ENCODE measurements at regions not wholly inside any gene's neighbourhood (a gene's known extent, or its start where the extent isn't known, plus 50 kb on each side); places are given as distances from the start of the nearest gene placed in this dataset.

GRCh38 chr11:8799273-8799672 is 111.7 kb upstream of the AKIP1 start:
- no peak for DNase-seq (ENCODE audit: low read depth in 2 of 2)

- no peak for DNase-seq (ENCODE audit: low read depth in 2 of 2)
Observed at GRCh38 chr11:8800520-8801110, 110.4 kb upstream of the AKIP1 start.

DNA sequence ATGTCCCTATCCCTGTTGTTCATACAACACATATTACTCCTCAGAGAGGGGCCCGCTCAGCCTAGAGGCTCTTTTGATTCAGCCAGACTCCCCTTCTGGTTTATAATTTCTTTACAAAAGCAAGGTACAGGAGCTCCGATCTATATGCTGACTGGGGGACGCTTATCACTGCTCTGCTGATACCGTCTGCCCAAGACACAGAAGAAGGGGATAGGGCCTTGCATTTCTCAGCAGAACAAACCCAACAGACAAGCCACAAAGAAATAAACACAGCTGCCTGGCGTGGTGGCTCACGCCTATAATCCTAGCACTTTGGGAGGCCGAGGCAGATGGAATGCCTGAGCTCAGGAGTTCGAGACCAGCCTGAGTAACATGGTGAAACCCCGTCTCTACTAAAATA is 109.9 kb upstream of the AKIP1 start:
- DNase-seq (ENCODE audit: low read depth in 2 of 2): no peak

- no peak for DNase-seq (ENCODE audit: low read depth in 2 of 2)
Observed at GRCh38 chr11:8802251-8802650, 108.7 kb upstream of the AKIP1 start.

DNA sequence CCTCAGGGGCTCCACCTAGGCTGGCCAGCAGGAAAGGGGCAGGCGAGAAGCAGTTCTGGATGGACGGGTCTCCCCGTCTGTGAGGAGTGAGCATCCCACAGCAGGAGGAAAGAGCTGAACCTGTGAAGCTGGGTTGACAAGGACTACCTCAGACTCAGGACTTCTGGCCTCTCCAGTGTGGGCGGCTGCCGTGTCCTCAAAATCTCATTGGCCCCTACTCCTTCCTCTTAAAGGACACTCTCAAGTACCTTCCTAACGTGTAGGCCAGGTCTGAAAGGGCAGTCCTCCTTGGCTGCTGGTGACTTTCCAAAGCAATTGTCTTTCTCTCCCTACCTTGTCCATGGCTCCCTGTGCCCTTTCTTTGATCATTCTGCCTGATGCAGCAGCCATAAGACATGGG is 107.0 kb upstream of the AKIP1 start:
- DNase-seq (ENCODE audit: low read depth in 2 of 2): no peak

- DNase-seq (ENCODE audit: low read depth in 2 of 2): no peak
Observed at GRCh38 chr11:8805296-8805695, 105.7 kb upstream of the AKIP1 start.

DNA sequence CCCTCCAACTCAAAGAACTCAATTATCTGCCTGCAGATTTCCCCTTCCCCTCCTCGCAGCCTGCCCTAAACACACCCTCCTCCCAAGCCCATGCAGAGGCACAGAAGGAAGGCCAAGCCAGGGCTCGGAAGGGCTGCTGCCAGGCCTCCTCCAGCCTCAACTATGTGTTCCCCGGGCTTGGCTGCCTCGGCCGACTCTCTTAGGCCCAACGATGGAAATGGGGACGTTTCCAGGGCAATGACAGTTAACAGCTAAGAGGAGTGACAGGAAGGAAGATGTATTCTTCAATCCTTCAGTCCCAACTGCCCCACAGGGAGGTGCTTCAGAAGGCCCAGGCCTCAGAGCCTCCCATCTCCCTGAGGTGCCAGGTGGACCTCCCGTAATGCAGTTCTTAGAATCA is 104.0 kb upstream of the AKIP1 start:
- DNase-seq (ENCODE audit: low read depth in 2 of 2): no peak

- DNase-seq (ENCODE audit: low read depth in 2 of 2): no peak
Observed at GRCh38 chr11:8807544-8808225, 103.3 kb upstream of the AKIP1 start.

DNA sequence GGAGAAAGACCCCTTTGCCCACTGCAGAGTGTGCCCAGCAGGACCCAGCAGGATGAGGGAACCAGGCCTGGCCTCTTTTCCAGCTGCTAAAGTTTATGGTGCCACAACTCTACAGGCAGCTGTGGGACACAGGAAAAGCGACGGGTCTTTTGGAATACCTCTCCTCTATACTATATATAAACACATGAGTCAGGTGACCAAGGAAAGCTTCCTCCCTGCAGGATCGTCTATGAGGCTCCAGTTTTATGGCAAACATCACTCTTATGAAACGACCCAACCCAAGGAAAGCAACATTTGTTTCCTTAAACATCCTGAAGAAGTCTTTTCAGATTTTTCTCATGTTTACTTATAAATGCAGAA is 102.8 kb upstream of the AKIP1 start:
- no peak for DNase-seq (ENCODE audit: low read depth in 2 of 2)

- no peak for DNase-seq (ENCODE audit: low read depth in 2 of 2)
Observed at GRCh38 chr11:8809241-8809938, 101.6 kb upstream of the AKIP1 start.

GRCh38 chr11:8809939-8810539 is 101.0 kb upstream of the AKIP1 start:
- DNase-seq (ENCODE audit: low read depth in 2 of 2): no peak

GRCh38 chr11:8810540-8811301 is 100.3 kb upstream of the AKIP1 start:
- no peak for DNase-seq (ENCODE audit: low read depth in 2 of 2)

DNA sequence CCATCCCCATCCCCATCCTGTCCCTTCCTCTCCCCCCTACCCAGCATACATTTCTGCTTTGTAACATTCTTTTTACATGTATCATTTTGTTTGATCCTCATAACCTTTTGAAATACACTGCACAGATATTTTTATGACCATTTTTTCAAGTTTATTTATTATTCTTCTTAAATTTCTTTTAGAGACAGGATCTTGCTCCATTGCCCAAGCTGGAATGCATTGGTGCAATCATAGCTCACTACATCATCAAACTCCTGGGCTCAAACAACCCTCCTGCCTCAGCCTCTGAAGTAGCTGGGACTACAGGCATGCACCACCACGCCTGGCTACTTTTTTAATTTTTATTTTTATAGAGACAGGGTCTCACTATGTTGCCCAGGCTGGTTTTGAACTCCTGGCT is 99.4 kb upstream of the AKIP1 start:
- no peak for DNase-seq (ENCODE audit: low read depth in 2 of 2)

- no peak for DNase-seq (ENCODE audit: low read depth in 2 of 2)
Observed at GRCh38 chr11:8812438-8812837, 98.6 kb upstream of the AKIP1 start.

GRCh38 chr11:8813658-8814057 is 97.3 kb upstream of the AKIP1 start:
- DNase-seq (ENCODE audit: low read depth in 2 of 2): peak in 1 of 2 donors; percentile 4

DNA sequence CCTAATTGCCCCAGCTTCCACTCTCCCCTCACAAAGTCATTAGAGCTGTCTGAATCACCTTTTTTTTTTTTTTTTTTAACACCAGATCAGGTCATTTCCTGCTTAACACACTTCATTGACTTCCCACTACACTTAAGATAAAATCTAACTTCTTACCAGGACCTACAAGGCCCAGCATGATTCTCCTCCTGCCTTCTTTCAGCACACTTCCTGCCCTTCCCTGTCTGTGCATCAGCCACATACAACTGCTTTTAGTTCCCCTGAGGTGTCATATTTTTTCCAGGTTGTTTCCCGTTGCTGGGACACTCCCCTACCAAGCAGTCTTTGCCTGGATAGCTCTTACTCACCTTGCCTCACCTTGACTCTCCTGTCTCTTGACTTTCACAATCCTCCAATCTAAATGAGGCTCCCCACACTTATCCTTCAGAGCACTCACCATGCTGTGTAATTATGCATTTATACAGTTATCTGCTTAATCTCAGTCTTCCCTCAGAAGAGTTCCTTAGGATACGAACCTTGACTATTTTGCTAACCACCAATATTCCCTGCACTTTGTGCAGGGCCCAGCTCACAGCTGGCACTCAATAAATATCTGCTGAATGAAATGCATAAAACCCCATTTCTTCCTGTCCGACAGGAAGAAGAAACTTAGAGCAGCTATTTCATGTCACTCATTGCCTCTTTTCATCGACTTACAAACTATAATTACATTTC is 96.6 kb upstream of the AKIP1 start:
- DNase-seq (ENCODE audit: low read depth in 2 of 2): no peak

- no peak for DNase-seq (ENCODE audit: low read depth in 2 of 2)
Observed at GRCh38 chr11:8814923-8815240, 96.1 kb upstream of the AKIP1 start.

GRCh38 chr11:8818421-8818820 is 92.6 kb upstream of the AKIP1 start:
- no peak for DNase-seq (ENCODE audit: low read depth in 2 of 2)

DNA sequence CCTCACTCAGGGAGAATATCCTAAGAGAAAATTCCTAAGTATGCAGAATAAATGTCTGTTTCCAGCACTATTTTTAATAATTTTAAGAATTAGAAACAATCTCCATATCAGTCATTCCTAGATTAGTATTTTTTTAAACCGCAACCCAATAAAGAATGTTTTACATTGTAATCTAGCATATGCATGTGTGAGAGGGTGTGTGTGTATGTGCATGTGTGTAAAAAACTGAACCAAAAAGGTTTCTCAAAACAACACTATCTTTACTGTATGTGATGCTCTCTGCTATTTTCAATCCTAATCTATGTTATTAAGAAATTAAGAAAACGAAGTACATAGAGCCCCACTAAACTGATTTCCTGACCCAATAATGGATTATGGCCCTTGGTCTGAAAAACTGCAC is 90.6 kb upstream of the AKIP1 start:
- no peak for DNase-seq (ENCODE audit: low read depth in 2 of 2)

DNA sequence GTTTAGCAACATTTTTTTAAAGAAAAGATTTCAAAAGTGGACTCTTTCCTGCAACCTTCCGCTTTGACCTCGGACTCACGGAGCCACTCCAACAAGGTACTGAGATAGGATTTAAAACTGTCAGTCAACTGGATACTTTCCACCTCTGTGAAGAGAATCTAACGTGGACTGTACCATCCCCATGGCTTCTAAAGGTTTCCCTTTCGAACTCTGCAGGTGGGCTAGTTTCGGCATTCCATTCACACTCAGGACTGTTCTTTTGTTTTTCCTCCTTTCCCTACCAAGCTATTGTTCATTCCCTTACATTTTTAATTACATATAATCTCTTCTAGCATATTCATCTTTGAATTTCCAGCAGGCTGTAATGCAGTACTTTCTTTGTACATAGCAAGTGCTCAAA is 88.5 kb upstream of the AKIP1 start:
- DNase-seq (ENCODE audit: low read depth in 2 of 2): no peak

- no peak for DNase-seq (ENCODE audit: low read depth in 2 of 2)
Observed at GRCh38 chr11:8823174-8823742, 87.7 kb upstream of the AKIP1 start.
